CD14-positive monocyte (primary cell): ENCODE measurements at regions not wholly inside any gene's neighbourhood (a gene's known extent, or its start where the extent isn't known, plus 50 kb on each side); places are given as distances from the start of the nearest gene placed in this dataset.

Experiments
- DNase-seq, 3 donors: peaks; one replicate each; pipeline ENCODE4 v3.0.0-alpha.2; 2011 to 2022
- H2AFZ ChIP-seq: 2 replicates; pipeline ENCODE4 v1.6.0; 2012; ENCODE audit warnings: mild to moderate bottlenecking, low read depth, low read length, inconsistent platforms; ENCODE audit not compliant: insufficient read depth, poor library complexity, severe bottlenecking
- H3K27ac ChIP-seq, 2 donors: 1 replicate in 1 of 2; 2 replicates in 1 of 2; pipeline ENCODE4 v1.5.1; 2012 to 2013; ENCODE audit warnings: low read length in 2 of 2, control low read depth in 1 of 2, inconsistent platforms in 1 of 2, low read depth in 1 of 2, mild to moderate bottlenecking in 1 of 2
- H3K27me3 ChIP-seq, 2 donors: one replicate each; pipeline versions ENCODE4 v1.6.0 to v1.6.1; 2011 to 2013; ENCODE audit warnings: low read length in 2 of 2; ENCODE audit not compliant: control insufficient read depth in 2 of 2, insufficient read depth in 2 of 2
- H3K36me3 ChIP-seq, 2 donors: replicated peaks in 1 of 2; 1 replicate in 1 of 2; 2 replicates in 1 of 2; pipeline versions ENCODE4 v1.5.1 to v1.6.1; 2012 to 2013; ENCODE audit warnings: low read length in 2 of 2, control low read depth in 1 of 2, inconsistent platforms in 1 of 2, mild to moderate bottlenecking in 1 of 2; ENCODE audit not compliant: insufficient read depth in 2 of 2, control insufficient read depth in 1 of 2
- H3K4me1 ChIP-seq, 2 donors: 1 replicate in 1 of 2; 2 replicates in 1 of 2; pipeline versions ENCODE4 v1.5.1 to v1.6.1; 2012 to 2013; ENCODE audit warnings: low read length in 2 of 2, control low read depth in 1 of 2, inconsistent platforms in 1 of 2, mild to moderate bottlenecking in 1 of 2, moderate library complexity in 1 of 2; ENCODE audit not compliant: insufficient read depth in 2 of 2, control insufficient read depth in 1 of 2
- H3K4me2 ChIP-seq: replicated peaks from 2 replicates; pipeline ENCODE3; 2012; ENCODE audit warnings: low read length, moderate library complexity, mild to moderate bottlenecking; ENCODE audit not compliant: poor library complexity, severe bottlenecking; ENCODE audit errors: extremely low read depth
- H3K4me3 ChIP-seq, 3 experiments: fragments of 200-600 bp in 1 of 3; sonication (generic) in 1 of 3; replicated peaks in 1 of 3; 1 replicate in 2 of 3; 2 replicates in 1 of 3; pipeline ENCODE4 v1.5.1; 2011 to 2013; ENCODE audit warnings: low read length in 3 of 3, mild to moderate bottlenecking in 3 of 3, control low read depth in 2 of 3, low read depth in 2 of 3, inconsistent platforms in 1 of 3, moderate library complexity in 1 of 3
- H3K79me2 ChIP-seq: 2 replicates; pipeline ENCODE4 v1.6.0; 2012; ENCODE audit warnings: mild to moderate bottlenecking, control low read depth, inconsistent platforms, low read length, moderate library complexity; ENCODE audit not compliant: insufficient read depth
- H3K9ac ChIP-seq: 2 replicates; pipeline ENCODE4 v1.6.0; 2017; ENCODE audit warnings: low read length, mild to moderate bottlenecking; ENCODE audit not compliant: insufficient read depth, poor library complexity, severe bottlenecking
- H3K9me3 ChIP-seq, 2 donors: replicated peaks in 1 of 2; 1 replicate in 1 of 2; 2 replicates in 1 of 2; pipeline versions ENCODE4 v1.5.1 to v1.6.1; 2012 to 2013; ENCODE audit warnings: low read length in 2 of 2, control low read depth in 1 of 2; ENCODE audit not compliant: control insufficient read depth in 1 of 2, insufficient read depth in 1 of 2
- H4K20me1 ChIP-seq: 2 replicates; pipeline ENCODE4 v1.6.0; 2012; ENCODE audit warnings: mild to moderate bottlenecking, low read length, control low read depth, moderate library complexity; ENCODE audit not compliant: insufficient read depth
- H3K27ac Mint-ChIP-seq, 7 donors: one replicate each; pipeline ENCODE4 v1.8.0; 2020; ENCODE audit warnings: mild to moderate bottlenecking in 7 of 7, mixed read lengths in 7 of 7, moderate library complexity in 6 of 7, inconsistent platforms in 2 of 7
- H3K27me3 Mint-ChIP-seq, 3 donors: one replicate each; pipeline ENCODE4 v1.8.0; 2021 to 2022; ENCODE audit warnings: low read depth in 3 of 3, mild to moderate bottlenecking in 3 of 3, mixed read lengths in 3 of 3, moderate library complexity in 3 of 3, inconsistent platforms in 1 of 3
- H3K36me3 Mint-ChIP-seq, 2 donors: one replicate each; pipeline ENCODE4 v1.8.0; 2020; ENCODE audit warnings: mixed read lengths in 2 of 2, inconsistent platforms in 1 of 2, mild to moderate bottlenecking in 1 of 2
- H3K4me1 Mint-ChIP-seq: one replicate; pipeline ENCODE4 v1.8.0; 2020; ENCODE audit warnings: mild to moderate bottlenecking, mixed read lengths
- H3K4me3 Mint-ChIP-seq, 2 donors: one replicate each; pipeline ENCODE4 v1.8.0; 2020; ENCODE audit warnings: mild to moderate bottlenecking in 2 of 2, mixed read lengths in 2 of 2, moderate library complexity in 1 of 2
- H3K9me3 Mint-ChIP-seq, 7 donors: one replicate each; pipeline ENCODE4 v1.8.0; 2020 to 2022; ENCODE audit warnings: mixed read lengths in 7 of 7, mild to moderate bottlenecking in 6 of 7, moderate library complexity in 6 of 7, inconsistent platforms in 2 of 7
- WGBS: methylation state at CpG from one replicate; pipeline ENCODE4 v1.1.5; 2013; ENCODE audit warnings: missing lambda C conversion rate; ENCODE audit not compliant: insufficient coverage; 5-methylcytosine and 5-hydroxymethylcytosine counted together
- intact Hi-C, 2 donors: fragments of 100-400 bp; cut with micrococcal nuclease; formaldehyde crosslinking; loops; one replicate each; pipeline versions ENCODE4 v1.15.0 to v1.15.1; 2023
- TF ChIP-seq, protein P1 (sequence below): fragments of 200-600 bp; IDR thresholded peaks from one replicate; pipeline ENCODE4 v1.8.0; 2022; ENCODE audit warnings: antibody characterized with exemption, mild to moderate bottlenecking

DNA sequence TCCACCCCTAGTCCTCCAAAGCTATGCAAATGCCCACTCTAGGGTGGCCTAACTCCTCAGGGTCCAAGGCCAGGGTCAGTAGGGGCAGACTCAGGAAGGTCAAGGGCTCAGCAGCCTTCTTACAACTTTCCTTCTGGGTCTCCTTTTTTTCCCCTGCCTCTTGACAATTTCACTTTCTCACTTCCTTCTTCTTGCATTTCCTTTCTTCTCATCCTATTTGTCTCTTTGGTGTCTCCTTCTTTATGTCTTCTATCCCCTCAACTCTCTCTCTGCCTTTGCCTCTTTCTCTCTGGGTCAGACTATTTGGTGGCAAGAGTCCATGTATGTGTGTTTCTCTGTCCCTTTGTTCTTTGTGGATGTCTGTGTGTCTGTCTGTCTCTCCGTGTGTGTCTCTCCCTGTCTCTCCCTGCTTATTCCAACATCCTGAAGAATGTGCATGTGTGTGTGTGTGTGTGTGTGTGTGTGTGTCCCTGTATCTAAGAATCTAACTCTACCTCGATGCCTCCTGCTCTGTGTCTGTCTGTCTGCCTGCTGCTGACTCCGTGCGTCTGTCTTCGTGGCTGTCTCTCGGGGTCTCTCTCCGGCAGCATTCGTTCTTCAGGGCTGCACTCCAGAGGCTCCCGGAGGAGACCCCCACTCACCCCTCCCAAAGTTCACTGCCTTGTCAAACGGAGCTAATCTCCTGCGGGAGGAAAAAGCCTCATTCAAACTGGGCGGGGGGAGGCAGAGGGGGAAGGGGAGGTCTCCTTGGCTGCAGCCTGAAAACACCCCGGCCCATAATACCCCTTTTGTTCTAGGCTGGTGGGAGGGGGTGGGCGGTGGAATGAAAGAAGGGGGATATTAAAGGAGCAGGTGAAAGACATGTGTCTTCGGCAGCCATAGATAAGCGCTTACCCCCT, 51.7 kb upstream of the FOXP4 start:
- Histone ChIP-seq H3K9ac (no peak overlapping the region), H3K4me1 (no peaks in the 10 kb centered on the region), H2AFZ (no peak overlapping the region), H3K27ac (no peak overlapping the region), H3K36me3 (no peaks in the 10 kb centered on the region), H3K4me3 (no peak overlapping the region), H4K20me1 (no peaks in the 10 kb centered on the region), H3K27me3 (peaks cover 2 to 34% of the 10 kb centered on the region in 2 donors), H3K79me2 (no peaks in the 10 kb centered on the region), H3K9me3 (no peaks in the 10 kb centered on the region), H3K4me2 (no peak overlapping the region)
- TF ChIP-seq, protein P1, sequence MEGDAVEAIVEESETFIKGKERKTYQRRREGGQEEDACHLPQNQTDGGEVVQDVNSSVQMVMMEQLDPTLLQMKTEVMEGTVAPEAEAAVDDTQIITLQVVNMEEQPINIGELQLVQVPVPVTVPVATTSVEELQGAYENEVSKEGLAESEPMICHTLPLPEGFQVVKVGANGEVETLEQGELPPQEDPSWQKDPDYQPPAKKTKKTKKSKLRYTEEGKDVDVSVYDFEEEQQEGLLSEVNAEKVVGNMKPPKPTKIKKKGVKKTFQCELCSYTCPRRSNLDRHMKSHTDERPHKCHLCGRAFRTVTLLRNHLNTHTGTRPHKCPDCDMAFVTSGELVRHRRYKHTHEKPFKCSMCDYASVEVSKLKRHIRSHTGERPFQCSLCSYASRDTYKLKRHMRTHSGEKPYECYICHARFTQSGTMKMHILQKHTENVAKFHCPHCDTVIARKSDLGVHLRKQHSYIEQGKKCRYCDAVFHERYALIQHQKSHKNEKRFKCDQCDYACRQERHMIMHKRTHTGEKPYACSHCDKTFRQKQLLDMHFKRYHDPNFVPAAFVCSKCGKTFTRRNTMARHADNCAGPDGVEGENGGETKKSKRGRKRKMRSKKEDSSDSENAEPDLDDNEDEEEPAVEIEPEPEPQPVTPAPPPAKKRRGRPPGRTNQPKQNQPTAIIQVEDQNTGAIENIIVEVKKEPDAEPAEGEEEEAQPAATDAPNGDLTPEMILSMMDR: no peak
- H3K9me3 Mint-ChIP-seq: no peaks in the 10 kb centered on the region
- H3K27me3 Mint-ChIP-seq: peaks cover 33 to 43% (median 39%) of the 10 kb centered on the region in 3 donors
- WGBS: 83% methylated on average over 8 of the region's 16 CpGs
- H3K36me3 Mint-ChIP-seq: no peaks in the 10 kb centered on the region
- no peak overlapping the region for H3K27ac Mint-ChIP-seq
- intact Hi-C loops: no loop called here
- no peaks in the 10 kb centered on the region for H3K4me1 Mint-ChIP-seq
- no peak for DNase-seq
- H3K4me3 Mint-ChIP-seq: no peak overlapping the region
